IgD-negative memory B cell (primary cell): ENCODE measurements at regions not wholly inside any gene's neighbourhood (a gene's known extent, or its start where the extent isn't known, plus 50 kb on each side); places are given as distances from the start of the nearest gene placed in this dataset.

ENCODE experiments used
- H3K27ac Mint-ChIP-seq, 3 donors: one replicate each; pipeline ENCODE4 v1.8.0; 2020 to 2022; ENCODE audit warnings: mild to moderate bottlenecking in 3 of 3, mixed read lengths in 3 of 3, moderate library complexity in 1 of 3
- H3K27me3 Mint-ChIP-seq: one replicate; pipeline ENCODE4 v1.8.0; 2021; ENCODE audit warnings: mixed read lengths
- H3K36me3 Mint-ChIP-seq: one replicate; pipeline ENCODE4 v1.8.0; 2020; ENCODE audit warnings: mild to moderate bottlenecking, mixed read lengths
- H3K4me1 Mint-ChIP-seq, 3 donors: one replicate each; pipeline ENCODE4 v1.8.0; 2020 to 2022; ENCODE audit warnings: mixed read lengths in 3 of 3, mild to moderate bottlenecking in 1 of 3
- H3K4me3 Mint-ChIP-seq, 4 donors: one replicate each; pipeline ENCODE4 v1.8.0; 2020 to 2022; ENCODE audit warnings: mild to moderate bottlenecking in 4 of 4, mixed read lengths in 4 of 4, moderate library complexity in 3 of 4
- H3K9me3 Mint-ChIP-seq, 3 donors: one replicate each; pipeline ENCODE4 v1.8.0; 2020 to 2021; ENCODE audit warnings: mixed read lengths in 3 of 3, mild to moderate bottlenecking in 1 of 3

DNA sequence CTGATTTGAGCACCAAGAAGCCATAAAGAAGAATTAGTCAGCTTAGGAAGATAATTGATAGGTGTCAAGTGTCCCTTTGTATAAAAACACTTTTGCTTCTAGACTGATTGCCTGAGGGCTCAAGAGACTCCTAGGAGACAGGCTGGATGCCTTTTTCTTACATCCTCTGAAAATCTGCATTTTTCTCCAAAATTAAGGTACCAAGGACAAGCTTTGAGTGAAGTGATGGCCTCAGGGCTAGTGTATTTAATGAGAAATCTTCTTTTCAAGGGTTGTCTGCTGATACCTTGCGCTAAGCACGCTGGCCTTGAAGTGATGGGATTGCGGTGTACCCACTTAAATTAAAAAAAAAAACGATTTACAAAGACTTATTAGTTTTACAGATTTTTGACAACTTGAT lies 304.0 kb downstream of the TLR4 start:
- Mint-ChIP-seq H3K27me3 (no peaks in the 10 kb centered on the region), H3K9me3 (no peaks in the 10 kb centered on the region), H3K4me1 (peaks cover 0 to 2% (median 0%) of the 10 kb centered on the region in 3 donors), H3K4me3 (no peak overlapping the region), H3K27ac (no peak overlapping the region), H3K36me3 (peaks cover 2% of the 10 kb centered on the region)

DNA sequence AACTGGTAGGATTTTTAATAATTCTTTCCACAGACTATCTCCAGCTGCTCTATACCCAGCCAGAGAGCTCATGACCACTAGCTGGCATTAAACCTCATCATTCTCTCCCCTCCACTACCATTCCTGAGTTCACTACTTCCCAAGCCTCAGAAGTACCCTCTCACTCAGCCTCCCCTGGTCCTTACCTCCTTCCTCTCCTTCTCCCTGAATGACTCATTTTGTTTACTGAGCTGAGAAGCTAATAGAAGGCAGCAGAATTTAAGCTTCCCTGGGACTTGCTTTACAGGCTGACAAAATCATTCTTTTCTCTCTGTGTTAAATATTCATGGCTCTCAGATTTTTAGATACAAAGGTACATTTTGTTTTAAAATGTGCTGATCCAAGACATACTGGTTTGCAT lies 305.4 kb downstream of the TLR4 start:
- Mint-ChIP-seq H3K36me3 (no peaks in the 10 kb centered on the region), H3K27me3 (no peaks in the 10 kb centered on the region), H3K4me3 (no peak overlapping the region), H3K4me1 (peaks cover 0 to 2% (median 0%) of the 10 kb centered on the region in 3 donors), H3K27ac (no peak overlapping the region), H3K9me3 (no peaks in the 10 kb centered on the region)

DNA sequence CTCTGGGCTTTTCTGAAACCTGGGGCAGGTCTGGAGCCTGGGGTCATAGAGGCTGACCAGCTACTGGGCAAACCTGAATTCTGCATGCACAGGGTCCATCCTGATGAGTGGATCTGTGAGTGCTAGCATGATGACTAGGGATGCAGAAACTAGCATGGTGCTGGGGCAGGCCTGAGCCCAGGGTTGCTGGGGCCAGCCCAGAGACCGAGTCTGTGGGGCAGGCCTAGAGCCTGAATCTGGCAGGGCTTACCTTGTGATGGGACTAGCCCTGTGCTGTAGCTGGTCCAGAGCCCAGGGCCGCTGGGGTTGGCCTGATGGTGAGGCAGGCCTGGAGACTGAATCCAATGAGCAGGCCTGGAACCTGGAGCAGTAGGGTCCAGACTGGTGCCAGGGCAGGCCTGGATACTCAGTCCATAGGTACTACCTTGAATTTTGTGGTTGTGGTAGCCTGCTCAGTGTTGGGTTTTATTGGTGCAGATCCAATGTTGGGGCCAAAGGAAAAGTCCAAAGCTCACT lies 313.5 kb downstream of the TLR4 start:
- no peaks in the 10 kb centered on the region for H3K27me3 Mint-ChIP-seq
- peaks cover 2% of the 10 kb centered on the region for H3K36me3 Mint-ChIP-seq
- no peak overlapping the region for H3K27ac Mint-ChIP-seq
- no peak overlapping the region for H3K4me3 Mint-ChIP-seq
- H3K9me3 Mint-ChIP-seq: no peaks in the 10 kb centered on the region
- no peaks in the 10 kb centered on the region for H3K4me1 Mint-ChIP-seq

DNA sequence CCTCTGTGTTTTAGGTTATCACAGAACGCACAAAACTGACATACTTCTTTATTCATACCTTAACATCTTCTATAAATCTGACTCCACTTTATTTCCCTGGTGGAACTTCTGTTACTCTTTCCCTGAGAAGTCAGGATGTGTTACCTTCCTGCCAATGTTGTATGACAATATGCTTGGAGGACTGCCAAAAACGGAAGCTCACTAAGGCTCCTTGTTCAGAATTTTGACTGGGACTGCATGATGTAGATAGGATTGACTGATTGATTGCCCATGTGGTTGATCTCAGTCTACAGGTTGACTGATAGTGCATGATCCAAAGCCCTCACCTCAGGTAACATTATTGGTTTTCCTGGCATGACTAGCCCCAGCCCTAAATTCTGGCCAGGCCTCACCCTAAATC lies 319.4 kb downstream of the TLR4 start:
- no peaks in the 10 kb centered on the region for H3K4me1 Mint-ChIP-seq
- no peak overlapping the region for H3K27ac Mint-ChIP-seq
- H3K27me3 Mint-ChIP-seq: no peaks in the 10 kb centered on the region
- peaks cover 2% of the 10 kb centered on the region for H3K36me3 Mint-ChIP-seq
- no peak overlapping the region for H3K4me3 Mint-ChIP-seq
- H3K9me3 Mint-ChIP-seq: no peaks in the 10 kb centered on the region

DNA sequence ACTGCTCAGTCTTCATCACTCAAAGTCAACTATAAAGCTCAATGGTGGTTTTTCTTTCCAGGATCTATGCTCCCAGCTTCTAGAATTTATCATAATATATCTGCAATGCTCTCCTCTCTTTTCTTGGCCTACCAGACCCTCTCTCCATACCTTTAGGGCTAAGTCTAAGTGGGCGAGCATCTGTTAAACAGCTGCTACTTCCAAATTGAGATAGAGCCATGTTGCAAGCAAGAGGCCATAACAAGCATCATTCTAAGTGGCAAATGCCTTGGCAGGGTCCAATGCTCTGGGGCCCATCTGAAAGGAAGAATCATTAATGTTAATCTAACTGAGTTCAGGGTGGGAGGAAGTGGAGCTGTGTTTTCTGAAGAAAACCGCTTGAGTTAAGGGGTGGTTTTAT lies 324.0 kb downstream of the TLR4 start:
- H3K4me1 Mint-ChIP-seq: no peaks in the 10 kb centered on the region
- H3K36me3 Mint-ChIP-seq: peaks cover 3% of the 10 kb centered on the region
- H3K4me3 Mint-ChIP-seq: no peak overlapping the region
- H3K27ac Mint-ChIP-seq: no peak overlapping the region
- peaks cover 4% of the 10 kb centered on the region for H3K27me3 Mint-ChIP-seq
- peaks cover 0 to 4% (median 0%) of the 10 kb centered on the region in 3 donors for H3K9me3 Mint-ChIP-seq

DNA sequence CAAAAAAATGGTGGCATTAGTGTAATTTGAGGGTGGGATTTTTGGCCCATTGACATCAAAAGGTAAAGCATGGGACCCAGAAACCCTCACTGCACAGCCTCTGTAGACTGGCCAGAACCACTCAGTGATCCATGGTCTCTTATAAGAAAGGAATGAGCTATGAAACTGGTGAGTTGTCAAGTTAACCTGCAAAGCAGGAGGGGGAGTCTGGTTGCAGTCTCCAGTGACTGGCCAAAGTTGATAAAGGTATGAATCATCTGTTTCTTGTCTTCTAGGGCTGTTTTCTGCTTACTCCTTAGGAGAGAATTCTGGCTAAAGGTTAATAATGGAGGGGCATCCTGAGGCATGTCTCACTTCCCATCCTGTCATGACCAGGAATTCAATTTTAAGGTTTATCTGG lies 325.2 kb downstream of the TLR4 start:
- Mint-ChIP-seq H3K4me3 (no peak overlapping the region), H3K36me3 (peaks cover 5% of the 10 kb centered on the region)

DNA sequence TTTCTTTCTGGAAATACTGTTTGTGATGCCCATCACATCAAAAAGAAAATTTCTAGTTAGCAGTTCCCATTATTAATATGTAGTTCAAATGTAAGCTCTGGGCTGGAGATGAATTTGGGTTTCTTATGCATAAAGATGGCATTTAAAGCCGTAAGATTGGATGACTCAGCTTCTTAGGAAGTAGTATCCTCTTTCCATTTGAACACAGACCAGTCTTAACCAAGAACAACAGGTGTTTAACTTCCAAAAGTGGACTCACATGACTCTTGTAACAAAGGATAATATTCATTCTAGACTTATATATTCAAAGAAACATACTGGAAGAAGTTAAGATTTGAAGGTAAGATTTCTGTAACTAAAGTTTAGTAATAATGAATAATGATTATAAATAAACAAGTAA lies 330.5 kb downstream of the TLR4 start:
- Mint-ChIP-seq H3K4me3 (no peak overlapping the region), H3K27me3 (peaks cover 16% of the 10 kb centered on the region), H3K27ac (no peak overlapping the region), H3K4me1 (peaks cover 0 to 1% (median 0%) of the 10 kb centered on the region in 3 donors), H3K36me3 (peaks cover 5% of the 10 kb centered on the region), H3K9me3 (peaks cover 0 to 4% (median 2%) of the 10 kb centered on the region in 3 donors)

More for the DNA sequence above, 325.2 kb downstream of the TLR4 start:
- Mint-ChIP-seq H3K9me3 (peaks cover 0 to 4% (median 0%) of the 10 kb centered on the region in 3 donors), H3K4me1 (no peaks in the 10 kb centered on the region), H3K27ac (no peak overlapping the region), H3K27me3 (peaks cover 8% of the 10 kb centered on the region)

DNA sequence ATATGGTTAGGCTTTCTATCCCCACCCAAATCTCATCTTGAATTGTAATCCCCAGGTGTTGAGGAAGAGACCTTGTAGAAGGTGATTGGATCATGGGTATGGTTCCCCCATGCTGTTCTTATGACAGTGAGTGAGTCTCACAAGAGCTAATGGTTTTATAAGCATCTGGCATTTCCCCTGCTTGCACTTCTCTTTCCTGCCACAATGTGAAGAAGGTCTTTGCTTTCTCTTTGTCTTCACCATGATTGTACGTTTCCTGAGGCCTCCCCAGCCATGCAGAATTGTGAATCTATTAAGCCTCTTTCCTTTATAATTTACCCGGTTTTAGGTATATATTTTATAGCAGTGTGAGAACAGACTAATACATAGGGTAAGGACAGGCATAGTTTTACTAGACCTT lies 334.5 kb downstream of the TLR4 start:
- Mint-ChIP-seq H3K27me3 (peaks cover 14% of the 10 kb centered on the region), H3K36me3 (peaks cover 3% of the 10 kb centered on the region)

DNA sequence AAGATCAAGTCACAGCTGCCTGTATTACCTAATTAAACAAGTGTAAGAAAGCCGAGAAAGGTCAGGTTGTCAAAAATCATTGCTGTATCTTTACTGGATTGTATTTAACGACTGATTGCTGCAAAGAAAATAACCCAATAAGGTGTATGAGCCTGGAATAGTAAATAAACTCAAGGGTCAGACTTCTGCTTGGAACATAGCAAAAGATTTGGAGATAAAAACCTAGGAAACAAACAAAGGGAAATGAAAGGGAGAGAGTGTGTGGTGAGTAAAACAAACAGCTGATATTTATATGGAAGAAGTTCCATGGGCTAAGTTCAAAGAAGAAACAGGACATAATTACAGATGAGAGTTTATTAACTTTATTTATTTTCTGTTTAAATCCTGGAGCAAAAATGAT lies 354.0 kb downstream of the TLR4 start:
- H3K36me3 Mint-ChIP-seq: no peaks in the 10 kb centered on the region

More for the DNA sequence above, 334.5 kb downstream of the TLR4 start:
- Mint-ChIP-seq H3K4me3 (no peak overlapping the region), H3K9me3 (peaks cover 0 to 2% (median 2%) of the 10 kb centered on the region in 3 donors), H3K4me1 (peaks cover 0 to 1% (median 0%) of the 10 kb centered on the region in 3 donors), H3K27ac (no peak overlapping the region)

DNA sequence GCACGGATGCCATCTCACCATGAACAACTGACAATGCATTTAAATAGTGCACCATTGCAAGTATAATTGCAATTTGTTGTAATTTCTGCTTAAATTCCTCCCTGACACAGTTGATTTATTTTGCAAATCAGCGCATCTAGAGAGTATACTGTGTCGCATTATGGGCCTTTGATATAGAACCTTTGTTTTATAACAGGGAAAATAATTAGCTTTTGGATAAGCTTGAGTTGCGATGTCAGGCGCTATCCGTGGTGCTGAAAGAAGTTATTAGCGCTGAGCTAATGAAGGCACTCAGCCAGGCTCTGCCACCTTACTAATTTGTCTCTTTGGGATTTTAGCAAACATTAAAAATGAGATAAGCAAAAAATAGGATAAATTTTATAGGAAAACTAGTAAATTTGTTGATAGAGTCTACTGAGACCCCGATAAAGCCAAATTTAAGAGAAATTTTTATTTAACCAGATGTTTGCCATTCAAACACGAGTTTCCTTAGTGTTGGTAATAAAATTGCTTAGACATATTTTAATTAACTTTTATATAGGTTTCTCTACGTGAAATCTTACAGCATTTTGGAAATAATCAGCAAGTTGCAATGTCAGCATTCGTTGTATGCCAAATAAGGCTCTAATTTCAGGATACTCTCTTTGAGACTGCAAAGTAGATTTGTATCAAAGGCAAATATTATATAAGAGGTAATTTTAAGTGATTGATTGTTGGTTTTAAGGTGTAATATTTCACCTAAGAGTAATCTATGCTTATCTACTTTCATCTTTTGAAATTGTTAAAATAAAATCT lies 355.5 kb downstream of the TLR4 start:
- Mint-ChIP-seq H3K9me3 (peaks cover 0 to 2% (median 0%) of the 10 kb centered on the region in 3 donors), H3K36me3 (no peaks in the 10 kb centered on the region), H3K27me3 (peaks cover 1% of the 10 kb centered on the region), H3K4me3 (no peak overlapping the region), H3K4me1 (no peaks in the 10 kb centered on the region), H3K27ac (no peak overlapping the region)

More for the DNA sequence above, 354.0 kb downstream of the TLR4 start:
- Mint-ChIP-seq H3K4me3 (no peak overlapping the region), H3K4me1 (no peaks in the 10 kb centered on the region), H3K9me3 (peaks cover 0 to 4% (median 0%) of the 10 kb centered on the region in 3 donors), H3K27me3 (peaks cover 1% of the 10 kb centered on the region), H3K27ac (peak overlapping the region in 1 of 3 donors; percentile 13)

DNA sequence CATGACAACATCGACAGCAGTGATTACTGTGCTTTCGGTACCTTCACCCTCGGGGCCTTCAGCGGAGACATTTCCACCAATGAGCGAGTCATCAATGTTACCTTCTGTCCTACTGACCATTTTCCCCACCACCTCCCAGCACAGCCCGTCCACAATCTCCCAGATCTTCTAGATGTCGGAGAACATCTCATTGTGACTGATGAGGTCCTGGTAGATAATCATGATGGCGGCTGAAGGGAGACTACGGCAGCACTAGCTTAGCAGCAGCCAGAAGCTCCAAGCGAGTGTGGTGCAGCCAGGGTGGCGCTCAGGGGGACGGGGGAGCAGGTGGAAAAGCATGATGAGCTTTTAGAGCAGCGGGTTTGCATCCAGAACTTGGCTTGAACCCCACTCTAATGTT lies 379.0 kb downstream of the TLR4 start:
- Mint-ChIP-seq H3K4me1 (no peaks in the 10 kb centered on the region), H3K27me3 (no peaks in the 10 kb centered on the region), H3K4me3 (no peak overlapping the region), H3K36me3 (no peaks in the 10 kb centered on the region), H3K9me3 (peaks cover 0 to 1% (median 0%) of the 10 kb centered on the region in 3 donors), H3K27ac (no peak overlapping the region)

DNA sequence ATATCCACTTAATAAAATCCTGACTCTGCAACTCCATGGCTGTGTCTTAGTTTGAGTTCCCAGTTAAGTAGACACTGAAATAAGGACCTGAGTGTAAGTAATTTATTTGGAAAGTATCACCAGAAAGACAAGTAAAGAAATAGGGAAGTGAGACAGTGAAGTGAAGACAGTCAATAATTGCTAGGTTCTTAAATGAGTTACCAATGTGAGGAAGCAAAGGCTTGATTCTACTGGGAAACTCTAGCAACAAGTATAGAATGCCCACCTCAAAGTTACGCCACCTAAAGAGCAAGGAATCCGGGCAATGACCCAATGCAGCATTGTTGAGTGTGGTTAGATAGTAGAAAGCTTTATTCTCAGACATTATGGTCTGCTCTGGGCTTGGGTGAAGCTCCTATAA lies 383.9 kb downstream of the TLR4 start:
- Mint-ChIP-seq H3K4me3 (no peak overlapping the region), H3K4me1 (no peaks in the 10 kb centered on the region), H3K36me3 (no peaks in the 10 kb centered on the region), H3K9me3 (no peaks in the 10 kb centered on the region), H3K27ac (no peak overlapping the region), H3K27me3 (no peaks in the 10 kb centered on the region)

DNA sequence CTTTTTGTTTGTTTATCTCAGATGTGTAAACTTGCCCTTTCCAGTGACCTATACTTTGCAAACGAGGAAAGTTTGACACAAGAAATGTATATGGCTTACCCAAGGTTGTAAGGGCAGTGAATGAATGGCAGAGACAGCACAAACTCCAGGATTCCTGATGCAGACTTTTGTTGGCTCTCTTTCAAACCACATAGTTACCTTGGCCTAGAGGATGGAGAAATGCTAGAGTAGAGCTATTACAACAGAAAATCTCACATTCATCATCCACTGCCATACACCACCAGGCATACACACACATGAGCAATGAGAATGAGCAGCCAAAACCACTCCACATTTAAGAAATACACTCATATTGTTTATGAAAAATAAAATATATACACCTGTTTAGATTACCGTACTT lies 387.0 kb downstream of the TLR4 start:
- Mint-ChIP-seq H3K36me3 (no peaks in the 10 kb centered on the region), H3K9me3 (peaks cover 0 to 5% (median 0%) of the 10 kb centered on the region in 3 donors), H3K27me3 (no peaks in the 10 kb centered on the region), H3K4me3 (no peak overlapping the region), H3K27ac (no peak overlapping the region), H3K4me1 (peaks cover 0 to 4% (median 0%) of the 10 kb centered on the region in 3 donors)

DNA sequence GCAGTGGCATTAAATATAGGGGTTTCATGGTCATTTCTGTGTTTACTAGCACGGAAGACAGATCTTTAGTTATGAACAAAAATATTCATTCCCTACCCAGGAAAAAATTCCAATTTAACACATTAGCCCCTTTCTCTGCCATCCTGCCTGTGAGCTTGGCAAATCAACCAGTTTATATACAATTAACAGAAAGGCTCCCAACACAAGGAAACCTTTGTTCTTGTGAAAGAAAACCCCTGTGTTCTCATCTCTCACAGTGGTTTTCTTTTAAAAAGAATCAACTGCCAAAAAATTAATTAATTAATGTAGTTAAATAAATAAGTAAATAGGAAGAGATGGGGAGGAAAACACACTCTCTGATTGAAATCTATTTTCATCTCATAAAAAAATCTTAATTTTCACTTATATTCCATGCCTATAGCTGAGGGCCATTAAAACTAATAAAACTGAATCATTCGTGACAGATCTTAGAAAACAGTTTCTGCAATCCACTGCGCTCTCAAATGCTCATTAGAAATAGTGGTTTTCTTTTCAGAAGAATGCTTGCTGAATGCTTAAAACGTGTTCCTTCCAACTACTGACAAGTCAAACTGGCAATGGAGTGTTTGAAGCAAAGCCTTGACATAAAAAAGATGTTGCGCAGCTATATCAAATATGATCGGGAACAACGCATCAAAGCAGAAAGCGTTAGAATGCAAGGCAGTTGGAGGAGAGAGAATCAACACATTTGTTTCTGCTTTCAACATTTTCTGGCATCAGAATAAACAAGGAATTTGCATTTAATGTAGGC lies 387.7 kb downstream of the TLR4 start:
- no peak overlapping the region for H3K4me3 Mint-ChIP-seq
- no peaks in the 10 kb centered on the region for H3K36me3 Mint-ChIP-seq
- peaks cover 0 to 4% (median 0%) of the 10 kb centered on the region in 3 donors for H3K4me1 Mint-ChIP-seq
- no peak overlapping the region for H3K27ac Mint-ChIP-seq
- no peaks in the 10 kb centered on the region for H3K27me3 Mint-ChIP-seq
- peaks cover 0 to 5% (median 0%) of the 10 kb centered on the region in 3 donors for H3K9me3 Mint-ChIP-seq

DNA sequence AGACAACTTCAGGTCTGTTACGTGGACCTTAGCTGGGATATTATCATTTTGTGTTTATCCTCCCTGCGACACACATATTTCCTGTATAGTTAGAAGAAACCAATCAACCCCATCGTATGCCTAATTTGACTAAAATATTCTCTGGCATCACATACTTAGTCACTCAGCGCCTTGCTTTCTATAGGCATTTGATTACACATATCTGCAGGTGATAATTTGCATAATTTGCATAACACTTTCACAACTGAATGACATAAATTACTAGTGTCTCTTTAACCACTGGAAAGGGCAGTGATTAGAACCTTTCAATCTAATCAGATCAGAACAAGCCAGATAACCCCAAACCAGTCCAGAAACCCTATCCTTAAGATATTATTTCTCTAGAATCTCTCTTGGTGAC lies 390.2 kb downstream of the TLR4 start:
- no peaks in the 10 kb centered on the region for H3K27me3 Mint-ChIP-seq

More for the DNA sequence above, 390.2 kb downstream of the TLR4 start:
- no peak overlapping the region for H3K27ac Mint-ChIP-seq
- peak overlapping the region in 1 of 4 donors; percentile 3 for H3K4me3 Mint-ChIP-seq
- no peaks in the 10 kb centered on the region for H3K36me3 Mint-ChIP-seq
- peaks cover 0 to 5% (median 0%) of the 10 kb centered on the region in 3 donors for H3K9me3 Mint-ChIP-seq
- peaks cover 0 to 4% (median 0%) of the 10 kb centered on the region in 3 donors for H3K4me1 Mint-ChIP-seq
